WTC11 (cell line): ENCODE measurements at regions not wholly inside any gene's neighbourhood (a gene's known extent, or its start where the extent isn't known, plus 50 kb on each side); places are given as distances from the start of the nearest gene placed in this dataset.

ENCODE experiments used
- FOXP1 ChIP-seq: sonication (generic); formaldehyde crosslinking; IDR thresholded peaks from 2 replicates; pipeline ENCODE4 v1.8.0; 2022; ENCODE audit warnings: missing genetic modification reagents, mild to moderate bottlenecking, moderate library complexity, borderline replicate concordance
- NFYB ChIP-seq: sonication (generic); formaldehyde crosslinking; conservative IDR thresholded peaks from 2 replicates; pipeline ENCODE4 v1.8.0; 2022; ENCODE audit warnings: low read depth, missing genetic modification reagents
- NR1H2 ChIP-seq: sonication (generic); formaldehyde crosslinking; IDR thresholded peaks from 2 replicates; pipeline ENCODE4 v1.9.0; 2021; ENCODE audit warnings: mild to moderate bottlenecking, moderate library complexity, missing genetic modification reagents
- TCF7 ChIP-seq: sonication (generic); formaldehyde crosslinking; IDR thresholded peaks from 2 replicates; pipeline ENCODE4 v1.8.0; 2022; ENCODE audit warnings: mild to moderate bottlenecking, low read depth, missing genetic modification reagents, moderate library complexity
- ZNF121 ChIP-seq: sonication (generic); formaldehyde crosslinking; IDR thresholded peaks from 2 replicates; pipeline ENCODE4 v1.8.0; 2023; ENCODE audit warnings: missing genetic modification reagents
- ZNF138 ChIP-seq: sonication (generic); formaldehyde crosslinking; conservative IDR thresholded peaks from 2 replicates; pipeline ENCODE4 v1.8.1; 2022; ENCODE audit warnings: mild to moderate bottlenecking, moderate library complexity, missing genetic modification reagents
- ZNF671 ChIP-seq: fragments of 250-450 bp; sonication (Bioruptor Pico); IDR thresholded peaks from 2 replicates; pipeline ENCODE4 v1.8.0; 2021; ENCODE audit warnings: mild to moderate bottlenecking
- TF ChIP-seq, protein P1 (sequence below): sonication (generic); formaldehyde crosslinking; IDR thresholded peaks from 2 replicates; pipeline ENCODE4 v1.8.1; 2022; ENCODE audit warnings: missing genetic modification reagents, borderline replicate concordance
- TF ChIP-seq, protein P2 (sequence below): sonication (generic); formaldehyde crosslinking; IDR thresholded peaks from 2 replicates; pipeline ENCODE4 v1.8.1; 2023; ENCODE audit warnings: mild to moderate bottlenecking, missing genetic modification reagents, moderate library complexity
- TF ChIP-seq, protein P3 (sequence below): fragments of 200-600 bp; IDR thresholded peaks from 2 replicates; pipeline ENCODE4 v1.8.0; 2022; ENCODE audit warnings: antibody characterized with exemption
- TF ChIP-seq, protein P4 (sequence below): sonication (generic); formaldehyde crosslinking; IDR thresholded peaks from 2 replicates; pipeline ENCODE4 v1.8.0; 2023; ENCODE audit warnings: mild to moderate bottlenecking, missing genetic modification reagents
- TF ChIP-seq, protein P5 (sequence below): sonication (generic); formaldehyde crosslinking; IDR thresholded peaks from 2 replicates; pipeline ENCODE4 v1.8.0; 2022; ENCODE audit warnings: mild to moderate bottlenecking, missing genetic modification reagents
- TF ChIP-seq, protein P6 (sequence below): fragments of 250-450 bp; sonication (Bioruptor Pico); IDR thresholded peaks from 2 replicates; pipeline ENCODE4 v1.8.0; 2021; ENCODE audit warnings: mild to moderate bottlenecking

DNA sequence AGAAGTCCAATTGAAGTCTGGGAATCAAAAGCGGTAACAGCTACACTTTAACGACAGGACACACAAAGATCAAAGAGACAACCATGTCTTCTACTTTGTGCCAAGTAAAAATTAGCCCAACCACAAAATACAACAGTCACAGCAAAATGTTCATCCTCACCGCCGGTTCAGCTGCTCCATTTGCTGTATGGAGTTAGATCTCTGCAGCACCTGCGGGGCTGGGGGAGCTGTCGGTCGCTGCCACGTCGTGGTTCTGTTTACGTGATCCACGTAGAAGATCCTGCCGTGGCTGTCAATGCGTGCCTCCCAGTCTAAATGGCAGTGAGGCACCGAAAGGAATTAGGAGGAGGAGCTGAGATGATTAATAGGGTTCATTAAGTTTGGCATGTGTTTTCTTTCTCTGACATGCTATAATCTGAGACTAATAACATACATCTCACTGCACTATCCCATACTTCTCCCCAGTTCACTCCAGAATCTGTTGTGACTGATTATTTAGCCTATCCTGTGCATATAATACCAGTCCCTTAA is 136.5 kb upstream of the STK17B start:
- TF ChIP-seq, protein P1, sequence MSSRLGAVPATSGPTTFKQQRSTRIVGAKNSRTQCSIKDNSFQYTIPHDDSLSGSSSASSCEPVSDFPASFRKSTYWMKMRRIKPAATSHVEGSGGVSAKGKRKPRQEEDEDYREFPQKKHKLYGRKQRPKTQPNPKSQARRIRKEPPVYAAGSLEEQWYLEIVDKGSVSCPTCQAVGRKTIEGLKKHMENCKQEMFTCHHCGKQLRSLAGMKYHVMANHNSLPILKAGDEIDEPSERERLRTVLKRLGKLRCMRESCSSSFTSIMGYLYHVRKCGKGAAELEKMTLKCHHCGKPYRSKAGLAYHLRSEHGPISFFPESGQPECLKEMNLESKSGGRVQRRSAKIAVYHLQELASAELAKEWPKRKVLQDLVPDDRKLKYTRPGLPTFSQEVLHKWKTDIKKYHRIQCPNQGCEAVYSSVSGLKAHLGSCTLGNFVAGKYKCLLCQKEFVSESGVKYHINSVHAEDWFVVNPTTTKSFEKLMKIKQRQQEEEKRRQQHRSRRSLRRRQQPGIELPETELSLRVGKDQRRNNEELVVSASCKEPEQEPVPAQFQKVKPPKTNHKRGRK (CRISPR knock-in tag): no peak
- TF ChIP-seq ZNF138 (CRISPR knock-in tag): no peak
- no peak for TF ChIP-seq ZNF671
- TF ChIP-seq, protein P2, sequence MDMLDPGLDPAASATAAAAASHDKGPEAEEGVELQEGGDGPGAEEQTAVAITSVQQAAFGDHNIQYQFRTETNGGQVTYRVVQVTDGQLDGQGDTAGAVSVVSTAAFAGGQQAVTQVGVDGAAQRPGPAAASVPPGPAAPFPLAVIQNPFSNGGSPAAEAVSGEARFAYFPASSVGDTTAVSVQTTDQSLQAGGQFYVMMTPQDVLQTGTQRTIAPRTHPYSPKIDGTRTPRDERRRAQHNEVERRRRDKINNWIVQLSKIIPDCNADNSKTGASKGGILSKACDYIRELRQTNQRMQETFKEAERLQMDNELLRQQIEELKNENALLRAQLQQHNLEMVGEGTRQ (CRISPR knock-in tag): no peak
- TF ChIP-seq, protein P3, sequence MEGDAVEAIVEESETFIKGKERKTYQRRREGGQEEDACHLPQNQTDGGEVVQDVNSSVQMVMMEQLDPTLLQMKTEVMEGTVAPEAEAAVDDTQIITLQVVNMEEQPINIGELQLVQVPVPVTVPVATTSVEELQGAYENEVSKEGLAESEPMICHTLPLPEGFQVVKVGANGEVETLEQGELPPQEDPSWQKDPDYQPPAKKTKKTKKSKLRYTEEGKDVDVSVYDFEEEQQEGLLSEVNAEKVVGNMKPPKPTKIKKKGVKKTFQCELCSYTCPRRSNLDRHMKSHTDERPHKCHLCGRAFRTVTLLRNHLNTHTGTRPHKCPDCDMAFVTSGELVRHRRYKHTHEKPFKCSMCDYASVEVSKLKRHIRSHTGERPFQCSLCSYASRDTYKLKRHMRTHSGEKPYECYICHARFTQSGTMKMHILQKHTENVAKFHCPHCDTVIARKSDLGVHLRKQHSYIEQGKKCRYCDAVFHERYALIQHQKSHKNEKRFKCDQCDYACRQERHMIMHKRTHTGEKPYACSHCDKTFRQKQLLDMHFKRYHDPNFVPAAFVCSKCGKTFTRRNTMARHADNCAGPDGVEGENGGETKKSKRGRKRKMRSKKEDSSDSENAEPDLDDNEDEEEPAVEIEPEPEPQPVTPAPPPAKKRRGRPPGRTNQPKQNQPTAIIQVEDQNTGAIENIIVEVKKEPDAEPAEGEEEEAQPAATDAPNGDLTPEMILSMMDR: no peak
- TF ChIP-seq TCF7 (CRISPR knock-in tag): no peak
- TF ChIP-seq, protein P4, sequence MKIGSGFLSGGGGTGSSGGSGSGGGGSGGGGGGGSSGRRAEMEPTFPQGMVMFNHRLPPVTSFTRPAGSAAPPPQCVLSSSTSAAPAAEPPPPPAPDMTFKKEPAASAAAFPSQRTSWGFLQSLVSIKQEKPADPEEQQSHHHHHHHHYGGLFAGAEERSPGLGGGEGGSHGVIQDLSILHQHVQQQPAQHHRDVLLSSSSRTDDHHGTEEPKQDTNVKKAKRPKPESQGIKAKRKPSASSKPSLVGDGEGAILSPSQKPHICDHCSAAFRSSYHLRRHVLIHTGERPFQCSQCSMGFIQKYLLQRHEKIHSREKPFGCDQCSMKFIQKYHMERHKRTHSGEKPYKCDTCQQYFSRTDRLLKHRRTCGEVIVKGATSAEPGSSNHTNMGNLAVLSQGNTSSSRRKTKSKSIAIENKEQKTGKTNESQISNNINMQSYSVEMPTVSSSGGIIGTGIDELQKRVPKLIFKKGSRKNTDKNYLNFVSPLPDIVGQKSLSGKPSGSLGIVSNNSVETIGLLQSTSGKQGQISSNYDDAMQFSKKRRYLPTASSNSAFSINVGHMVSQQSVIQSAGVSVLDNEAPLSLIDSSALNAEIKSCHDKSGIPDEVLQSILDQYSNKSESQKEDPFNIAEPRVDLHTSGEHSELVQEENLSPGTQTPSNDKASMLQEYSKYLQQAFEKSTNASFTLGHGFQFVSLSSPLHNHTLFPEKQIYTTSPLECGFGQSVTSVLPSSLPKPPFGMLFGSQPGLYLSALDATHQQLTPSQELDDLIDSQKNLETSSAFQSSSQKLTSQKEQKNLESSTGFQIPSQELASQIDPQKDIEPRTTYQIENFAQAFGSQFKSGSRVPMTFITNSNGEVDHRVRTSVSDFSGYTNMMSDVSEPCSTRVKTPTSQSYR (CRISPR knock-in tag): no peak
- no peak for TF ChIP-seq NR1H2 (CRISPR knock-in tag)
- TF ChIP-seq, protein P5, sequence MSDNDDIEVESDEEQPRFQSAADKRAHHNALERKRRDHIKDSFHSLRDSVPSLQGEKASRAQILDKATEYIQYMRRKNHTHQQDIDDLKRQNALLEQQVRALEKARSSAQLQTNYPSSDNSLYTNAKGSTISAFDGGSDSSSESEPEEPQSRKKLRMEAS: no peak
- TF ChIP-seq ZNF121 (CRISPR knock-in tag): no peak
- TF ChIP-seq FOXP1 (CRISPR knock-in tag): no peak
- TF ChIP-seq, protein P6, sequence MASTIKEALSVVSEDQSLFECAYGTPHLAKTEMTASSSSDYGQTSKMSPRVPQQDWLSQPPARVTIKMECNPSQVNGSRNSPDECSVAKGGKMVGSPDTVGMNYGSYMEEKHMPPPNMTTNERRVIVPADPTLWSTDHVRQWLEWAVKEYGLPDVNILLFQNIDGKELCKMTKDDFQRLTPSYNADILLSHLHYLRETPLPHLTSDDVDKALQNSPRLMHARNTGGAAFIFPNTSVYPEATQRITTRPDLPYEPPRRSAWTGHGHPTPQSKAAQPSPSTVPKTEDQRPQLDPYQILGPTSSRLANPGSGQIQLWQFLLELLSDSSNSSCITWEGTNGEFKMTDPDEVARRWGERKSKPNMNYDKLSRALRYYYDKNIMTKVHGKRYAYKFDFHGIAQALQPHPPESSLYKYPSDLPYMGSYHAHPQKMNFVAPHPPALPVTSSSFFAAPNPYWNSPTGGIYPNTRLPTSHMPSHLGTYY (CRISPR knock-in tag): no peak
- no peak for TF ChIP-seq NFYB (CRISPR knock-in tag)
